ENCODE measurements at regions not wholly inside any gene's neighbourhood (a gene's known extent, or its start where the extent isn't known, plus 50 kb on each side); places are given as distances from the start of the nearest gene placed in this dataset.

DNA sequence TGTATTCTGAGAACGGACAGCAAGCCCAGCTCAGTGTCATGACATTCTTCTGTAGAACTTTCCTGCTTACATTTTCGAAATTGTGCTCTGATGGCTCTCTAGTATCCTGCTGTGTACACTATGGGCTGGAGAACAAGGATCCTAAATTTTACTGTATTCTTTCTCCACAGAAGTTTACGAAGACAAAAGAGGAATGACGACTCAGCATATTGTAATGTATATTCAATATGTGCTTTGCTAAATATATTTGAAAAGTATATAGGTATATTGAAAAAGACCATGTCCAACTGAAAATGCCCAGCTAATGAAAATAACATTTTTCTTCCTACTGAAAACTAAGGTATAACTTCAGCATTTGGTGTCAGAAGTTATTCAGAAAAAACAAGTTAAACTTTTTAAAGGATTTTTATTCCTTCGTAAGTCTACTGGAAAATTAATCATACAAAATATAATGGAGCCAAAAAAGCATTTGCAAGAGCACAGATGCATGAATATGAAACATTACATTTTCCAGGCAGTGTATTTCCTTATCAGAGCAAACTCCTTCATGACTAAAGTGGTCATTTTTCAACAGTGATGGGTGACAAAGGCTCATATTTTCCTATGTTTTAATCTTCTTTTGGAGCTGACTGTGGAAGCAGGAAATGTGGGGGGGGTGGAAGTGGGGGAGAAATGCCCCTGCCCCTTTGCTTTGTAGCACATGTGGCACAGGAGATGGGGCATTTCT lies 143.8 kb upstream of the THUMPD2 start:
- TF ChIP-seq POLR2AphosphoS5 (IDR thresholded peaks at IDR 0.05; ENCODE audit: borderline replicate concordance, low read depth, low read length) (no peak), EZH2 (IDR thresholded peaks at IDR 0.05) (no peak), FOXP2 (optimal IDR thresholded peaks at IDR 0.05; ENCODE audit: control extremely low read depth, extremely low read length, insufficient read depth) (no peak)
